Activated CD4-positive, alpha-beta memory T cell treated with anti-CD3 and anti-CD28 coated beads, Interleukin-2, amount 10 ng/mL, durations not matched to agents 7 days and 5 days (primary cell): ENCODE measurements at regions not wholly inside any gene's neighbourhood (a gene's known extent, or its start where the extent isn't known, plus 50 kb on each side); places are given as distances from the start of the nearest gene placed in this dataset.

Source experiments
- CTCF ChIA-PET: fragments of 350-600 bp; sonication (Branson Sonifier 250); formaldehyde crosslinking; loops from one replicate; lab custom pipeline; 2021; ENCODE audit warnings: antibody characterized with exemption, inconsistent platforms; lab: Charles Lee
- POLR2A ChIA-PET: fragments of 350-600 bp; sonication (Branson Sonifier 250); formaldehyde crosslinking; loops from one replicate; lab custom pipeline; 2021; ENCODE audit warnings: antibody characterized with exemption; lab: Charles Lee
- DNase-seq: peaks from one replicate; pipeline ENCODE4 v3.0.0-alpha.2; 2020
- H3K27ac Mint-ChIP-seq: one replicate; pipeline ENCODE4 v1.8.0; 2021; ENCODE audit warnings: mild to moderate bottlenecking, mixed read lengths
- H3K27me3 Mint-ChIP-seq: one replicate; pipeline ENCODE4 v1.8.0; 2021; ENCODE audit warnings: mixed read lengths
- H3K36me3 Mint-ChIP-seq: one replicate; pipeline ENCODE4 v1.8.0; 2021; ENCODE audit warnings: low read depth, mixed read lengths
- H3K4me1 Mint-ChIP-seq: one replicate; pipeline ENCODE4 v1.8.0; 2021; ENCODE audit warnings: mixed read lengths
- H3K4me3 Mint-ChIP-seq: one replicate; pipeline ENCODE4 v1.8.0; 2021; ENCODE audit warnings: mild to moderate bottlenecking, mixed read lengths
- H3K9me3 Mint-ChIP-seq: one replicate; pipeline ENCODE4 v1.8.0; 2021; ENCODE audit warnings: mixed read lengths

GRCh38 chr18:25423267-25423666 is 71.3 kb upstream of the ZNF521 start:
- H3K36me3 Mint-ChIP-seq = no peaks in the 10 kb centered on the region
- H3K4me1 Mint-ChIP-seq = no peaks in the 10 kb centered on the region
- H3K27ac Mint-ChIP-seq = no peak overlapping the region
- no peaks in the 10 kb centered on the region for H3K9me3 Mint-ChIP-seq
- ChIA-PET POLR2A (no interaction called here), CTCF (no interaction called here)
- no peaks in the 10 kb centered on the region for H3K27me3 Mint-ChIP-seq
- H3K4me3 Mint-ChIP-seq = no peak overlapping the region
- DNase-seq = no peak

GRCh38 chr18:25422230-25422629 is 70.3 kb upstream of the ZNF521 start:
- POLR2A ChIA-PET = no interaction called here
- no peaks in the 10 kb centered on the region for H3K36me3 Mint-ChIP-seq
- no peak for DNase-seq
- no peak overlapping the region for H3K27ac Mint-ChIP-seq
- H3K4me3 Mint-ChIP-seq = no peak overlapping the region
- CTCF ChIA-PET = no interaction called here
- H3K9me3 Mint-ChIP-seq = no peaks in the 10 kb centered on the region
- no peaks in the 10 kb centered on the region for H3K4me1 Mint-ChIP-seq
- no peaks in the 10 kb centered on the region for H3K27me3 Mint-ChIP-seq

DNA sequence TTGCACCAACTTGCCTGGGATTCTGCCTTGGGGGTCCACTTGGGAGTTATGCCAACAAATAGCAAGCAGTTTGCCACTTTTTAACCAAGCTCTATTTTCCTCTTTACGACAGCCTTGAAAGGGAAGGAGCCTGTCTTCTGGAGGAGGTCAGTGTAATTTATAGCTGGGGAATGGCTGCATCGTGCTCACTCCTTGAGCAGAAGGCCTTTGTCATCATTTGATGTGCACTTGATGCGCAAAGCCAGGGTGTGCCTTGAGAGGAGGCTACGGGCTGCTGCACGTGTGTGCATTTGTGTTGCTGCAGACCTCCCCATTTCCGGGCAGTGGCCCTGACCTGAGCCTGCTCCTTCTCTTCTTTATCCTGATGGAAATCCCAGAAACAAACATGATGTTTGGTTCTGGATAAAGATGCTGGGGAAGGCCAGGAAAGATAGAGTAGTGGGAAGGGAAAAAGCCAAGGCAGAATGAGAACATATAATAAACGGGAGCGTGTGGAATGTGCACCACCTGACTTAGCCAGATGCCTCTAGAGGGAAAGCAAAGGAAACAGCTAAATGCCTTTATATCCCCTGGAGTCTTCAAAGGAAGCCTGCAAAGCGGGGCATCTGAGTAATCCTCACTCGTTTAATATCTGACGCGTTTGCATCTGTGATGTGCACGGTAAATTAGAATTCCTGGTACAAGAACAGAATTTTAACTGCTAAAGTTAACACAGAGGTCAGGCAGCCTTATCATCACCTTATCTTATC is 68.3 kb upstream of the ZNF521 start:
- DNase-seq = no peak
- Mint-ChIP-seq H3K9me3 (no peaks in the 10 kb centered on the region), H3K27ac (no peak overlapping the region), H3K36me3 (no peaks in the 10 kb centered on the region), H3K27me3 (no peaks in the 10 kb centered on the region), H3K4me1 (no peaks in the 10 kb centered on the region), H3K4me3 (no peak overlapping the region)
- ChIA-PET CTCF (no interaction called here), POLR2A (no interaction called here)

GRCh38 chr18:25416374-25416773 is 64.4 kb upstream of the ZNF521 start:
- CTCF ChIA-PET = no interaction called here
- H3K27ac Mint-ChIP-seq = no peak overlapping the region
- no peaks in the 10 kb centered on the region for H3K27me3 Mint-ChIP-seq

DNA sequence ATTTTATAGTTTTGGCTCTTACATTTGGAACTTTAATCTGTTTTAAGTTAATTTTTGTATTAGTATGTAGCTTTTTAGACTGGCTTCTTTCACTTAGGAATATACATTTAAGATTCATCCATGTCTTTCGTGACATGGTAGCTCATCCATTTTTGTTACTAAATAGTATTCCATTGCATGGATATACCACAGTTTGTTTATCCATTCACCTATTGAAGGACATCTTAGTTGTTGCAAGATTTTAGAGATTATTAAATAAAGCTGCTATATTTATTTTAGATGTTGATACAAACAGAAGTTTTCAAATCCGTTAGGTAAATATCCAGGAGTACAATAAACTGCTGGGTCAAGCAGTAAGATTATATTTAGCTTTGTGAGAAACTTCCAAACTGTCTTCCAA is 58.0 kb upstream of the ZNF521 start:
- DNase-seq = no peak
- H3K27ac Mint-ChIP-seq = no peak overlapping the region
- no peak overlapping the region for H3K4me3 Mint-ChIP-seq
- ChIA-PET CTCF (no interaction called here), POLR2A (no interaction called here)
- H3K27me3 Mint-ChIP-seq = no peaks in the 10 kb centered on the region
- no peaks in the 10 kb centered on the region for H3K4me1 Mint-ChIP-seq
- no peaks in the 10 kb centered on the region for H3K36me3 Mint-ChIP-seq
- no peaks in the 10 kb centered on the region for H3K9me3 Mint-ChIP-seq

More at GRCh38 chr18:25416374-25416773, 64.4 kb upstream of the ZNF521 start:
- Mint-ChIP-seq H3K4me3 (no peak overlapping the region), H3K4me1 (no peaks in the 10 kb centered on the region), H3K9me3 (no peaks in the 10 kb centered on the region), H3K36me3 (no peaks in the 10 kb centered on the region)
- POLR2A ChIA-PET = no interaction called here
- no peak for DNase-seq

DNA sequence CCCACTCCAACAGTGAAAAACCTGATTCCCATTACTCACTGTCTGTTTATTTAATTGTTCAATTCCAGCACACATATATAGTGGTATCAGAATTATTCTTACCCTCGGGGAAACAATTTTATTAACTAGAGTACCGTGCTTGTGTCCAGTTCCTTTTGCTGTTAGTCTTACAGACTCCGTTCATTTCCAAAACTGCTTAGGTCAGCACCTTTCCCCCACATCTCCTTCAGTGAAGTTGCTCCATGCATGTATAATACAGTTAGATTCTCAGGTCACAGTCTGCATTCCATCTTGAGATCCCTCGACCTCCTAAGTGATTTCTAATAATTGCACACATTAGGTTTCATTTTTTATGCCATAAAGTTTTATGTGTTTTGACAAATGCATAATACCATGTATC is 56.3 kb upstream of the ZNF521 start:
- ChIA-PET CTCF (no interaction called here), POLR2A (no interaction called here)
- no peaks in the 10 kb centered on the region for H3K27me3 Mint-ChIP-seq
- H3K4me3 Mint-ChIP-seq = no peak overlapping the region
- no peak overlapping the region for H3K27ac Mint-ChIP-seq
- no peaks in the 10 kb centered on the region for H3K9me3 Mint-ChIP-seq
- no peaks in the 10 kb centered on the region for H3K4me1 Mint-ChIP-seq
- DNase-seq = no peak
- no peaks in the 10 kb centered on the region for H3K36me3 Mint-ChIP-seq
